ENCODE measurements at regions not wholly inside any gene's neighbourhood (a gene's known extent, or its start where the extent isn't known, plus 50 kb on each side); places are given as distances from the start of the nearest gene placed in this dataset.

DNA sequence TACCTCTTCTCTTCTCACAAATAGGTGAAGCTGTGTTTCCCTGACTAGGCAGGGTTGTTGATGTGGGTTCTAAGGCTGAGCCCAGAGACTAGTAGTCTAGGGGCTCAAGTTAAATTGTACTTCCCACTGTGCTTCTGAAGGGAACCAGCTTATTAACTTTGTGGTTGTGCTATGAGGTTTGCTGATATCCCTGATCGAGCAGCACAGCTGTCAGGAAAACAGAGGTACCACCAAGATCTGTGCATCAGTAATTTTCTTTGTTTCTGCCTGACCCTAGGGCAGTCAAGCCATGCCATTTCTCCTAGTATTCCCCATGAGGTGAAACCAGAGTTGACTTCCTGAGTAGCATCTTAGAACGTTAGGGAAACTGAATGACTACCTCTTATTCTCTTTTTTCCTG, 853.8 kb upstream of the MIR17HG start:
- TF ChIP-seq, protein P1, sequence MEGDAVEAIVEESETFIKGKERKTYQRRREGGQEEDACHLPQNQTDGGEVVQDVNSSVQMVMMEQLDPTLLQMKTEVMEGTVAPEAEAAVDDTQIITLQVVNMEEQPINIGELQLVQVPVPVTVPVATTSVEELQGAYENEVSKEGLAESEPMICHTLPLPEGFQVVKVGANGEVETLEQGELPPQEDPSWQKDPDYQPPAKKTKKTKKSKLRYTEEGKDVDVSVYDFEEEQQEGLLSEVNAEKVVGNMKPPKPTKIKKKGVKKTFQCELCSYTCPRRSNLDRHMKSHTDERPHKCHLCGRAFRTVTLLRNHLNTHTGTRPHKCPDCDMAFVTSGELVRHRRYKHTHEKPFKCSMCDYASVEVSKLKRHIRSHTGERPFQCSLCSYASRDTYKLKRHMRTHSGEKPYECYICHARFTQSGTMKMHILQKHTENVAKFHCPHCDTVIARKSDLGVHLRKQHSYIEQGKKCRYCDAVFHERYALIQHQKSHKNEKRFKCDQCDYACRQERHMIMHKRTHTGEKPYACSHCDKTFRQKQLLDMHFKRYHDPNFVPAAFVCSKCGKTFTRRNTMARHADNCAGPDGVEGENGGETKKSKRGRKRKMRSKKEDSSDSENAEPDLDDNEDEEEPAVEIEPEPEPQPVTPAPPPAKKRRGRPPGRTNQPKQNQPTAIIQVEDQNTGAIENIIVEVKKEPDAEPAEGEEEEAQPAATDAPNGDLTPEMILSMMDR (conservative IDR thresholded peaks at IDR 0.05; ENCODE audit: low read depth in 2 of 2), result no peak
- no peak for TF ChIP-seq POLR2AphosphoS5 (IDR thresholded peaks at IDR 0.05; ENCODE audit: low read depth)
- TF ChIP-seq EZH2phosphoT487 (IDR thresholded peaks at IDR 0.05; ENCODE audit: unreplicated experiment), result no peak
- no peak for TF ChIP-seq EZH2 (IDR thresholded peaks at IDR 0.05; ENCODE audit: low read depth, unreplicated experiment)
- TF ChIP-seq CREB1 (CRISPR knock-in tag; IDR thresholded peaks at IDR 0.05; ENCODE audit: low read depth), result no peak
- TF ChIP-seq, protein P2, sequence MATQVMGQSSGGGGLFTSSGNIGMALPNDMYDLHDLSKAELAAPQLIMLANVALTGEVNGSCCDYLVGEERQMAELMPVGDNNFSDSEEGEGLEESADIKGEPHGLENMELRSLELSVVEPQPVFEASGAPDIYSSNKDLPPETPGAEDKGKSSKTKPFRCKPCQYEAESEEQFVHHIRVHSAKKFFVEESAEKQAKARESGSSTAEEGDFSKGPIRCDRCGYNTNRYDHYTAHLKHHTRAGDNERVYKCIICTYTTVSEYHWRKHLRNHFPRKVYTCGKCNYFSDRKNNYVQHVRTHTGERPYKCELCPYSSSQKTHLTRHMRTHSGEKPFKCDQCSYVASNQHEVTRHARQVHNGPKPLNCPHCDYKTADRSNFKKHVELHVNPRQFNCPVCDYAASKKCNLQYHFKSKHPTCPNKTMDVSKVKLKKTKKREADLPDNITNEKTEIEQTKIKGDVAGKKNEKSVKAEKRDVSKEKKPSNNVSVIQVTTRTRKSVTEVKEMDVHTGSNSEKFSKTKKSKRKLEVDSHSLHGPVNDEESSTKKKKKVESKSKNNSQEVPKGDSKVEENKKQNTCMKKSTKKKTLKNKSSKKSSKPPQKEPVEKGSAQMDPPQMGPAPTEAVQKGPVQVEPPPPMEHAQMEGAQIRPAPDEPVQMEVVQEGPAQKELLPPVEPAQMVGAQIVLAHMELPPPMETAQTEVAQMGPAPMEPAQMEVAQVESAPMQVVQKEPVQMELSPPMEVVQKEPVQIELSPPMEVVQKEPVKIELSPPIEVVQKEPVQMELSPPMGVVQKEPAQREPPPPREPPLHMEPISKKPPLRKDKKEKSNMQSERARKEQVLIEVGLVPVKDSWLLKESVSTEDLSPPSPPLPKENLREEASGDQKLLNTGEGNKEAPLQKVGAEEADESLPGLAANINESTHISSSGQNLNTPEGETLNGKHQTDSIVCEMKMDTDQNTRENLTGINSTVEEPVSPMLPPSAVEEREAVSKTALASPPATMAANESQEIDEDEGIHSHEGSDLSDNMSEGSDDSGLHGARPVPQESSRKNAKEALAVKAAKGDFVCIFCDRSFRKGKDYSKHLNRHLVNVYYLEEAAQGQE (IDR thresholded peaks at IDR 0.05; ENCODE audit: unreplicated experiment), result no peak
- TF ChIP-seq JUNB (IDR thresholded peaks at IDR 0.05; ENCODE audit: unreplicated experiment), result no peak
- TF ChIP-seq, protein P3, sequence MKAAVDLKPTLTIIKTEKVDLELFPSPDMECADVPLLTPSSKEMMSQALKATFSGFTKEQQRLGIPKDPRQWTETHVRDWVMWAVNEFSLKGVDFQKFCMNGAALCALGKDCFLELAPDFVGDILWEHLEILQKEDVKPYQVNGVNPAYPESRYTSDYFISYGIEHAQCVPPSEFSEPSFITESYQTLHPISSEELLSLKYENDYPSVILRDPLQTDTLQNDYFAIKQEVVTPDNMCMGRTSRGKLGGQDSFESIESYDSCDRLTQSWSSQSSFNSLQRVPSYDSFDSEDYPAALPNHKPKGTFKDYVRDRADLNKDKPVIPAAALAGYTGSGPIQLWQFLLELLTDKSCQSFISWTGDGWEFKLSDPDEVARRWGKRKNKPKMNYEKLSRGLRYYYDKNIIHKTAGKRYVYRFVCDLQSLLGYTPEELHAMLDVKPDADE (IDR thresholded peaks at IDR 0.05), result no peak
- TF ChIP-seq STAT1 (IDR thresholded peaks at IDR 0.05; ENCODE audit: unreplicated experiment), result no peak
- no peak for TF ChIP-seq ZNF331 (CRISPR knock-in tag; IDR thresholded peaks at IDR 0.05; ENCODE audit: low read depth)

All from GM23338 (cell line).